SK-N-SH treated with all-trans-retinoic acid at 6 μM for 48 hours (cell line): ENCODE measurements at regions not wholly inside any gene's neighbourhood (a gene's known extent, or its start where the extent isn't known, plus 50 kb on each side); places are given as distances from the start of the nearest gene placed in this dataset.

Experiments used
- ATAC-seq: fragments of 200-7000 bp; cut with Tn5 transposase; 3 replicates; pipeline ENCODE4 v1.9.1; 2020; ENCODE audit warnings: mild to moderate bottlenecking, moderate library complexity
- BACH2 ChIP-seq: fragments of 250-450 bp; sonication (Bioruptor Pico); IDR thresholded peaks from 2 replicates; pipeline ENCODE4 v1.9.0; 2021; ENCODE audit warnings: mild to moderate bottlenecking, borderline replicate concordance
- CSDC2 ChIP-seq: fragments of 250-450 bp; sonication (Bioruptor Pico); IDR thresholded peaks from 2 replicates; pipeline ENCODE4 v1.5.0; 2020; ENCODE audit warnings: mild to moderate bottlenecking, moderate library complexity
- ESRRG ChIP-seq: fragments of 250-450 bp; sonication (Bioruptor Pico); IDR thresholded peaks from 2 replicates; pipeline ENCODE4 v1.6.1; 2021; ENCODE audit warnings: mild to moderate bottlenecking
- GLIS3 ChIP-seq: fragments of 250-450 bp; sonication (Bioruptor Pico); IDR thresholded peaks from 2 replicates; pipeline ENCODE4 v1.5.0; 2020; ENCODE audit warnings: mild to moderate bottlenecking, moderate library complexity
- OSR1 ChIP-seq: fragments of 250-450 bp; sonication (Bioruptor Pico); IDR thresholded peaks from 2 replicates; pipeline ENCODE4 v1.8.0; 2022; ENCODE audit warnings: moderate library complexity, mild to moderate bottlenecking, inconsistent platforms
- PATZ1 ChIP-seq: fragments of 250-450 bp; sonication (Bioruptor Pico); IDR thresholded peaks from 2 replicates; pipeline ENCODE4 v1.8.0; 2020; ENCODE audit warnings: mild to moderate bottlenecking, moderate library complexity, borderline replicate concordance
- PPARA ChIP-seq: fragments of 250-450 bp; sonication (Bioruptor Pico); IDR thresholded peaks from 2 replicates; pipeline ENCODE4 v1.5.0; 2020; ENCODE audit warnings: mild to moderate bottlenecking, borderline replicate concordance
- RARB ChIP-seq: fragments of 250-450 bp; sonication (Bioruptor Pico); IDR thresholded peaks from 2 replicates; pipeline ENCODE4 v1.8.0; 2021; ENCODE audit warnings: mild to moderate bottlenecking, moderate library complexity
- SNAI2 ChIP-seq: fragments of 250-450 bp; sonication (Bioruptor Pico); IDR thresholded peaks from 2 replicates; pipeline ENCODE4 v1.5.0; 2020; ENCODE audit warnings: mild to moderate bottlenecking, moderate library complexity
- TCF4 ChIP-seq: fragments of 250-450 bp; sonication (Bioruptor Pico); IDR thresholded peaks from 2 replicates; pipeline ENCODE4 v1.8.0; 2021; ENCODE audit warnings: mild to moderate bottlenecking, moderate library complexity, borderline replicate concordance
- ZC3H10 ChIP-seq: fragments of 250-450 bp; sonication (Bioruptor Pico); IDR thresholded peaks from 2 replicates; pipeline ENCODE4 v1.5.1; 2021; ENCODE audit warnings: mild to moderate bottlenecking, moderate library complexity
- ZFP3 ChIP-seq: fragments of 250-450 bp; sonication (Bioruptor Pico); IDR thresholded peaks from 2 replicates; pipeline ENCODE4 v1.5.0; 2020; ENCODE audit warnings: mild to moderate bottlenecking, moderate library complexity
- ZNF565 ChIP-seq: fragments of 450-650 bp; formaldehyde crosslinking; conservative IDR thresholded peaks from 2 replicates; pipeline ENCODE4 v1.5.0; 2020; ENCODE audit warnings: low read depth, mild to moderate bottlenecking, moderate library complexity
- ZNF70 ChIP-seq: fragments of 450-650 bp; formaldehyde crosslinking; IDR thresholded peaks from 2 replicates; pipeline ENCODE4 v1.5.0; 2020; ENCODE audit warnings: mild to moderate bottlenecking, moderate library complexity
- ZNF8 ChIP-seq: fragments of 450-650 bp; formaldehyde crosslinking; IDR thresholded peaks from 2 replicates; pipeline ENCODE4 v1.5.0; 2020; ENCODE audit warnings: mild to moderate bottlenecking, moderate library complexity
- TF ChIP-seq, protein P1 (sequence below): fragments of 250-450 bp; sonication (Bioruptor Pico); IDR thresholded peaks from 2 replicates; pipeline ENCODE4 v1.5.1; 2020; ENCODE audit warnings: low read depth, mild to moderate bottlenecking, moderate library complexity
- TF ChIP-seq, protein P2 (sequence below): fragments of 250-450 bp; sonication (Bioruptor Pico); IDR thresholded peaks from 2 replicates; pipeline ENCODE4 v1.8.0; 2021; ENCODE audit warnings: low read depth, mild to moderate bottlenecking, moderate library complexity, borderline replicate concordance
- TF ChIP-seq, protein P3 (sequence below): fragments of 250-450 bp; sonication (Bioruptor Pico); IDR thresholded peaks from 2 replicates; pipeline ENCODE4 v1.5.1; 2021; ENCODE audit warnings: mild to moderate bottlenecking, moderate library complexity
- TF ChIP-seq, protein P4 (sequence below): fragments of 250-450 bp; sonication (Bioruptor Pico); IDR thresholded peaks from 2 replicates; pipeline ENCODE4 v1.5.0; 2020; ENCODE audit warnings: mild to moderate bottlenecking, moderate library complexity

- TF ChIP-seq, protein P1, sequence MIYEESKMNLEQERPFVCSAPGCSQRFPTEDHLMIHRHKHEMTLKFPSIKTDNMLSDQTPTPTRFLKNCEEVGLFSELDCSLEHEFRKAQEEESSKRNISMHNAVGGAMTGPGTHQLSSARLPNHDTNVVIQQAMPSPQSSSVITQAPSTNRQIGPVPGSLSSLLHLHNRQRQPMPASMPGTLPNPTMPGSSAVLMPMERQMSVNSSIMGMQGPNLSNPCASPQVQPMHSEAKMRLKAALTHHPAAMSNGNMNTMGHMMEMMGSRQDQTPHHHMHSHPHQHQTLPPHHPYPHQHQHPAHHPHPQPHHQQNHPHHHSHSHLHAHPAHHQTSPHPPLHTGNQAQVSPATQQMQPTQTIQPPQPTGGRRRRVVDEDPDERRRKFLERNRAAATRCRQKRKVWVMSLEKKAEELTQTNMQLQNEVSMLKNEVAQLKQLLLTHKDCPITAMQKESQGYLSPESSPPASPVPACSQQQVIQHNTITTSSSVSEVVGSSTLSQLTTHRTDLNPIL (CRISPR knock-in tag) = no peak
- TF ChIP-seq GLIS3 = no peak
- no peak for TF ChIP-seq RARB (CRISPR knock-in tag)
Measured at GRCh38 chr12:38544330-38545066, 227.9 kb downstream of the ALG10B start (continued).

GRCh38 chr12:38547586-38547985 is 231.0 kb downstream of the ALG10B start:
- no peak for ATAC-seq
- no peak for TF ChIP-seq ESRRG (CRISPR knock-in tag)
- no peak for TF ChIP-seq ZNF8
- no peak for TF ChIP-seq BACH2

- TF ChIP-seq, protein P2, sequence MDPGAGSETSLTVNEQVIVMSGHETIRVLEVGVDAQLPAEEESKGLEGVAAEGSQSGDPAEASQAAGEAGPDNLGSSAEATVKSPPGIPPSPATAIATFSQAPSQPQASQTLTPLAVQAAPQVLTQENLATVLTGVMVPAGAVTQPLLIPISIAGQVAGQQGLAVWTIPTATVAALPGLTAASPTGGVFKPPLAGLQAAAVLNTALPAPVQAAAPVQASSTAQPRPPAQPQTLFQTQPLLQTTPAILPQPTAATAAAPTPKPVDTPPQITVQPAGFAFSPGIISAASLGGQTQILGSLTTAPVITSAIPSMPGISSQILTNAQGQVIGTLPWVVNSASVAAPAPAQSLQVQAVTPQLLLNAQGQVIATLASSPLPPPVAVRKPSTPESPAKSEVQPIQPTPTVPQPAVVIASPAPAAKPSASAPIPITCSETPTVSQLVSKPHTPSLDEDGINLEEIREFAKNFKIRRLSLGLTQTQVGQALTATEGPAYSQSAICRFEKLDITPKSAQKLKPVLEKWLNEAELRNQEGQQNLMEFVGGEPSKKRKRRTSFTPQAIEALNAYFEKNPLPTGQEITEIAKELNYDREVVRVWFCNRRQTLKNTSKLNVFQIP (CRISPR knock-in tag) = no peak
- TF ChIP-seq PATZ1 (CRISPR knock-in tag) = no peak
- TF ChIP-seq CSDC2 = no peak
- no peak for TF ChIP-seq ZNF8
- TF ChIP-seq SNAI2 (CRISPR knock-in tag) = no peak
- TF ChIP-seq GLIS3 = no peak
- no peak for TF ChIP-seq RARB (CRISPR knock-in tag)
- no peak for TF ChIP-seq ZFP3
- TF ChIP-seq, protein P3, sequence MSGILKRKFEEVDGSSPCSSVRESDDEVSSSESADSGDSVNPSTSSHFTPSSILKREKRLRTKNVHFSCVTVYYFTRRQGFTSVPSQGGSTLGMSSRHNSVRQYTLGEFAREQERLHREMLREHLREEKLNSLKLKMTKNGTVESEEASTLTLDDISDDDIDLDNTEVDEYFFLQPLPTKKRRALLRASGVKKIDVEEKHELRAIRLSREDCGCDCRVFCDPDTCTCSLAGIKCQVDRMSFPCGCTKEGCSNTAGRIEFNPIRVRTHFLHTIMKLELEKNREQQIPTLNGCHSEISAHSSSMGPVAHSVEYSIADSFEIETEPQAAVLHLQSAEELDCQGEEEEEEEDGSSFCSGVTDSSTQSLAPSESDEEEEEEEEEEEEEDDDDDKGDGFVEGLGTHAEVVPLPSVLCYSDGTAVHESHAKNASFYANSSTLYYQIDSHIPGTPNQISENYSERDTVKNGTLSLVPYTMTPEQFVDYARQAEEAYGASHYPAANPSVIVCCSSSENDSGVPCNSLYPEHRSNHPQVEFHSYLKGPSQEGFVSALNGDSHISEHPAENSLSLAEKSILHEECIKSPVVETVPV = no peak
- TF ChIP-seq OSR1 (CRISPR knock-in tag) = no peak
- TF ChIP-seq TCF4 (CRISPR knock-in tag) = no peak
- TF ChIP-seq ZC3H10 (CRISPR knock-in tag) = no peak
- TF ChIP-seq ZNF565 (CRISPR knock-in tag) = no peak
- TF ChIP-seq, protein P4, sequence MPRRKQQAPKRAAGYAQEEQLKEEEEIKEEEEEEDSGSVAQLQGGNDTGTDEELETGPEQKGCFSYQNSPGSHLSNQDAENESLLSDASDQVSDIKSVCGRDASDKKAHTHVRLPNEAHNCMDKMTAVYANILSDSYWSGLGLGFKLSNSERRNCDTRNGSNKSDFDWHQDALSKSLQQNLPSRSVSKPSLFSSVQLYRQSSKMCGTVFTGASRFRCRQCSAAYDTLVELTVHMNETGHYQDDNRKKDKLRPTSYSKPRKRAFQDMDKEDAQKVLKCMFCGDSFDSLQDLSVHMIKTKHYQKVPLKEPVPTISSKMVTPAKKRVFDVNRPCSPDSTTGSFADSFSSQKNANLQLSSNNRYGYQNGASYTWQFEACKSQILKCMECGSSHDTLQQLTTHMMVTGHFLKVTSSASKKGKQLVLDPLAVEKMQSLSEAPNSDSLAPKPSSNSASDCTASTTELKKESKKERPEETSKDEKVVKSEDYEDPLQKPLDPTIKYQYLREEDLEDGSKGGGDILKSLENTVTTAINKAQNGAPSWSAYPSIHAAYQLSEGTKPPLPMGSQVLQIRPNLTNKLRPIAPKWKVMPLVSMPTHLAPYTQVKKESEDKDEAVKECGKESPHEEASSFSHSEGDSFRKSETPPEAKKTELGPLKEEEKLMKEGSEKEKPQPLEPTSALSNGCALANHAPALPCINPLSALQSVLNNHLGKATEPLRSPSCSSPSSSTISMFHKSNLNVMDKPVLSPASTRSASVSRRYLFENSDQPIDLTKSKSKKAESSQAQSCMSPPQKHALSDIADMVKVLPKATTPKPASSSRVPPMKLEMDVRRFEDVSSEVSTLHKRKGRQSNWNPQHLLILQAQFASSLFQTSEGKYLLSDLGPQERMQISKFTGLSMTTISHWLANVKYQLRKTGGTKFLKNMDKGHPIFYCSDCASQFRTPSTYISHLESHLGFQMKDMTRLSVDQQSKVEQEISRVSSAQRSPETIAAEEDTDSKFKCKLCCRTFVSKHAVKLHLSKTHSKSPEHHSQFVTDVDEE (CRISPR knock-in tag) = no peak
- TF ChIP-seq ZNF70 (CRISPR knock-in tag) = no peak
- TF ChIP-seq BACH2 = no peak
- no peak for ATAC-seq
Measured at GRCh38 chr12:38555620-38556591, 239.3 kb downstream of the ALG10B start.

DNA sequence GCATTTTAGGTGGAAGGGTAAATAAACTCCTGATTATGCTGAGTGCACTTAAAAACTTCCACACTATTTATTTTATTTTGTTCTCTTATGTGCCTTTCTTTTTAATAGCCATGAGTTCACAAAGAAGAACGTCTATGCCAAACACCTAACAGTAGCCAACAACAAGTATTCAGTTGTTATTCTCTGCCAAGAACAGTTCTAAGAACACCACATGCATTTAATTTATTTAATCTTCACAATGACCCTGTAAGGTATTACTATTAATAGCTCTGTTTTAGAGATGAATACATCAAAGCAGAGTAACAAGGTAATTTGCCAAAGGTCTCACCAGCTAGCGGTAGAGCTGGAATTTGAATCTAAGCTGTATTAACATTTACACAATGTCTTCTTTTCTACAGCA is 240.1 kb downstream of the ALG10B start:
- ATAC-seq = no peak
- TF ChIP-seq ZNF8 = no peak
- no peak for TF ChIP-seq ZNF70 (CRISPR knock-in tag)
- no peak for TF ChIP-seq PPARA (CRISPR knock-in tag)
- no peak for TF ChIP-seq SNAI2 (CRISPR knock-in tag)
- TF ChIP-seq ZFP3 = no peak
